ENCODE measurements at regions not wholly inside any gene's neighbourhood (a gene's known extent, or its start where the extent isn't known, plus 50 kb on each side); places are given as distances from the start of the nearest gene placed in this dataset.

GRCh38 chr7:145957160-145957890 is 159.3 kb upstream of the CNTNAP2 start:
- Histone ChIP-seq H2AFZ (ENCODE audit: low read length) (peak overlapping the region; percentile 72; the same call in 1 of the 2 replicates), H3K4me3 (ENCODE audit: low read depth, low read length, poor library complexity, severe bottlenecking) (peak overlapping the region; percentile 47), H3K4me1 (ENCODE audit: insufficient read depth, low read length, poor library complexity, severe bottlenecking) (peaks cover 44% of the 10 kb centered on the region), H4K20me1 (ENCODE audit: insufficient read depth, low read length) (no peaks in the 10 kb centered on the region), H3K27ac (ENCODE audit: low read depth, low read length, poor library complexity, severe bottlenecking) (peak overlapping the region; percentile 100), H3K79me2 (ENCODE audit: insufficient read depth, low read depth, low read length) (no peaks in the 10 kb centered on the region), H3K36me3 (ENCODE audit: insufficient read depth, low read length) (peaks cover 62% of the 10 kb centered on the region), H3K4me2 (ENCODE audit: low read length) (peak overlapping the region; percentile 59), H3K9me2 (ENCODE audit: insufficient read depth, low read length) (no peaks in the 10 kb centered on the region), H3K9me3 (ENCODE audit: low read length) (peaks cover 56% of the 10 kb centered on the region)
- BruUV-seq (replicated peaks), result TSS peak; percentile 90
- no peak for TF ChIP-seq CTCF (conservative IDR thresholded peaks at IDR 0.05; ENCODE audit: low read length)
- no peak for TF ChIP-seq EZH2phosphoT487 (IDR thresholded peaks at IDR 0.05; ENCODE audit: borderline replicate concordance, low read depth, low read length)
- DNase-seq (ENCODE audit: low spot score), result peak; percentile 88
- intact Hi-C loops (cut with micrococcal nuclease; ENCODE audit: unreplicated experiment), result loop anchor here (1.0 to 5.0 kb wide), 3 partner anchors 45 to 130 kb away; no protein-coding TSS in a partner anchor
- ChIA-PET CTCF (ENCODE audit: unreplicated experiment) (interaction anchor here (0.8 to 1.1 kb wide), 2 partner anchors 44 to 45 kb away, joined by 3 to 6 read pairs; no protein-coding TSS in a partner anchor), POLR2A (interaction anchor here (0.5 to 2.5 kb wide), 15 partner anchors 11 to 908 kb away, joined by 3 to 12 read pairs (median 4); no protein-coding TSS in a partner anchor)

DNA sequence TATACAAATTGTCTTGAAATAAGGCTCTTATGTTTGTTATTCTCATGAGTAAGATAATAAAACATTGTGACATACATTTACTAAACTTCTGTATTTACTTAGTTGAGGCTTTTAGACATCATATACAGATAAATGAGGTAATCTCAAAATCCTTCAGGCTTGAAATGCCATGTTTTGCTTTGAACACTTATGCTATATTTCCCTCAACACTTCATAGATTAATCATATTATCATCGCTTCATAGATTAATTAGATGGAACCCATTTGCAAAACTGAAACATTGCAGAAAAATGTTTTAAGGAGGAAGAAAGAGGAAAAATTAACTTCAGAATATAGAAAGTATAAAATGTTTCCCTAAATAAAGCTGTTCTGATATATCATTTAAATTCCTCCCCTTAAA is 165.0 kb upstream of the CNTNAP2 start:
- TF ChIP-seq CTCF (conservative IDR thresholded peaks at IDR 0.05; ENCODE audit: low read length) (no peak), EZH2phosphoT487 (IDR thresholded peaks at IDR 0.05; ENCODE audit: borderline replicate concordance, low read depth, low read length) (no peak)
- ChIA-PET POLR2A (interaction anchor here (1.0 to 1.4 kb wide), 4 partner anchors 11 to 97 kb away, joined by 3 to 4 read pairs (median 3); no protein-coding TSS in a partner anchor), CTCF (ENCODE audit: unreplicated experiment) (no interaction called here)
- Histone ChIP-seq H3K9me2 (ENCODE audit: insufficient read depth, low read length) (no peaks in the 10 kb centered on the region), H3K4me1 (ENCODE audit: insufficient read depth, low read length, poor library complexity, severe bottlenecking) (peaks cover 30% of the 10 kb centered on the region), H3K4me2 (ENCODE audit: low read length) (peak overlapping the region; percentile 44), H3K79me2 (ENCODE audit: insufficient read depth, low read depth, low read length) (no peaks in the 10 kb centered on the region), H3K9me3 (ENCODE audit: low read length) (peaks cover 59% of the 10 kb centered on the region), H2AFZ (ENCODE audit: low read length) (peak overlapping the region; percentile 79; the same call in 1 of the 2 replicates), H3K36me3 (ENCODE audit: insufficient read depth, low read length) (peaks cover 41% of the 10 kb centered on the region), H3K4me3 (ENCODE audit: low read depth, low read length, poor library complexity, severe bottlenecking) (no peak overlapping the region), H4K20me1 (ENCODE audit: insufficient read depth, low read length) (no peaks in the 10 kb centered on the region), H3K27ac (ENCODE audit: low read depth, low read length, poor library complexity, severe bottlenecking) (peak overlapping the region; percentile 5)
- DNase-seq (ENCODE audit: low spot score), result no peak
- BruUV-seq (replicated peaks), result no TSS peak
- intact Hi-C loops (cut with micrococcal nuclease; ENCODE audit: unreplicated experiment), result no loop called here

GRCh38 chr7:145928937-145929336 is 187.7 kb upstream of the CNTNAP2 start:
- ChIA-PET POLR2A (interaction anchor here (0.6 to 1.1 kb wide), 4 partner anchors 9 to 1275 kb away, joined by 3 to 4 read pairs (median 3); no protein-coding TSS in a partner anchor), CTCF (ENCODE audit: unreplicated experiment) (no interaction called here)
- no peak for TF ChIP-seq CTCF (conservative IDR thresholded peaks at IDR 0.05; ENCODE audit: low read length)
- TF ChIP-seq EZH2phosphoT487 (IDR thresholded peaks at IDR 0.05; ENCODE audit: borderline replicate concordance, low read depth, low read length), result no peak
- Histone ChIP-seq H3K9me3 (ENCODE audit: low read length) (peaks cover 5% of the 10 kb centered on the region; the same call in 1 of the 2 replicates), H3K4me2 (ENCODE audit: low read length) (no peak overlapping the region), H3K79me2 (ENCODE audit: insufficient read depth, low read depth, low read length) (no peaks in the 10 kb centered on the region), H3K4me3 (ENCODE audit: low read depth, low read length, poor library complexity, severe bottlenecking) (no peak overlapping the region), H4K20me1 (ENCODE audit: insufficient read depth, low read length) (no peaks in the 10 kb centered on the region), H3K27ac (ENCODE audit: low read depth, low read length, poor library complexity, severe bottlenecking) (no peak overlapping the region), H3K4me1 (ENCODE audit: insufficient read depth, low read length, poor library complexity, severe bottlenecking) (peaks cover 14% of the 10 kb centered on the region), H3K9me2 (ENCODE audit: insufficient read depth, low read length) (no peaks in the 10 kb centered on the region), H2AFZ (ENCODE audit: low read length) (peak overlapping the region; percentile 60; the same call in 1 of the 2 replicates), H3K36me3 (ENCODE audit: insufficient read depth, low read length) (no peaks in the 10 kb centered on the region; the same call in 1 of the 2 replicates)
- intact Hi-C loops (cut with micrococcal nuclease; ENCODE audit: unreplicated experiment), result no loop called here
- no TSS peak for BruUV-seq (replicated peaks)
- no peak for DNase-seq (ENCODE audit: low spot score)

Data from OCI-LY7 (cell line).